Stomach (tissue), 4 donors: ENCODE measurements at regions not wholly inside any gene's neighbourhood (a gene's known extent, or its start where the extent isn't known, plus 50 kb on each side); places are given as distances from the start of the nearest gene placed in this dataset.
"Not testable (repeated sequence)": the region's sequence is repeated elsewhere in the genome, so short reads cannot be mapped to it uniquely, and the experiment has no call there.

Source experiments
- EP300 ChIP-seq: sonication (generic); formaldehyde crosslinking; IDR thresholded peaks from one replicate; pipeline ENCODE4 v1.6.1; 2017; ENCODE audit warnings: antibody characterized with exemption
- POLR2AphosphoS5 ChIP-seq, 3 donors: sonication (generic); formaldehyde crosslinking; IDR thresholded peaks; one replicate each; pipeline ENCODE4 v1.6.1; 2016; ENCODE audit warnings: antibody characterized with exemption in 3 of 3

DNA sequence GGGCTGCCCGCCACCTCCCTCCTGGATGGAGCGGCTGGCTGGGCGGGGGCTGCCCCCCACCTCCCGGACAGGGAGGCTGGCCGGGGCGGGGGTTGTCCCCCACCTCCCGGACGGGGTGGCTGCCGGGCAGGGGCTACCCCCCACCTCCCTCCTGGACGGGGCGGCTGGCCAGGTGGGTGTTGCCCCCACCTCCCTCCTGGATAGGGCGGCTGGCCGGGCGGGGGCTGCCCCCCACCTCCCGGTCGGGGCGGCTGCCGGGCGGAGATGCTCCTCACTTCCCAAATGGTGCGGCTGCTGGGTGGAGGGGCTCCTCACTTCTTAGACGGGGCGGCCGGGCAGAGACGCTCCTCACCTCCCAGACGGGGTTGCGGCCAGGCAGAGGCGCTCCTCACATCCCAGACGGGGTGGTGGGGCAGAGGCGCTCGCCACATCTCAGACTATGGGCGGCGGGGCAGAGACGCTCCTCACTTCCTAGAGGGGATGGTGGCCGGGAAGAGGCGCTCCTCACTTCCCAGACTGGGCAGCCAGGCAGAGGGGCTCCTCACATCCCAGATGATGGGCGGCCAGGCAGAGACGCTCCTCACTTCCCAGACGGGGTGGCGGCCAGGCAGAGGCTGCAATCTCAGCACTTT is 153.9 kb upstream of the OR4C13 start:
- not testable (repeated sequence) for TF ChIP-seq EP300; POLR2AphosphoS5 (IDR thresholded peaks at IDR 0.05)
